ENCODE measurements at regions not wholly inside any gene's neighbourhood (a gene's known extent, or its start where the extent isn't known, plus 50 kb on each side); places are given as distances from the start of the nearest gene placed in this dataset.

GRCh38 chr18:44048846-44049245 lies 631.8 kb upstream of the SETBP1 start:
- TF ChIP-seq CTCF (conservative IDR thresholded peaks at IDR 0.05 in 1 of 2, IDR thresholded peaks at IDR 0.05 in 1 of 2; ENCODE audit: low read depth in 1 of 2, low read length in 2 of 2) (no peak), EZH2 (IDR thresholded peaks at IDR 0.05; ENCODE audit: low read length, missing control alignments) (no peak)
